ENCODE measurements at regions not wholly inside any gene's neighbourhood (a gene's known extent, or its start where the extent isn't known, plus 50 kb on each side); places are given as distances from the start of the nearest gene placed in this dataset.

GRCh38 chr5:10844016-10844415 is 83.0 kb upstream of the DAP start:
- TF ChIP-seq CTCF (IDR thresholded peaks at IDR 0.05) (no peak), EZH2 (IDR thresholded peaks at IDR 0.05; ENCODE audit: borderline replicate concordance, insufficient read depth, low read depth, low read length, poor library complexity, severe bottlenecking) (no peak)
